ENCODE measurements at regions not wholly inside any gene's neighbourhood (a gene's known extent, or its start where the extent isn't known, plus 50 kb on each side); places are given as distances from the start of the nearest gene placed in this dataset.

DNA sequence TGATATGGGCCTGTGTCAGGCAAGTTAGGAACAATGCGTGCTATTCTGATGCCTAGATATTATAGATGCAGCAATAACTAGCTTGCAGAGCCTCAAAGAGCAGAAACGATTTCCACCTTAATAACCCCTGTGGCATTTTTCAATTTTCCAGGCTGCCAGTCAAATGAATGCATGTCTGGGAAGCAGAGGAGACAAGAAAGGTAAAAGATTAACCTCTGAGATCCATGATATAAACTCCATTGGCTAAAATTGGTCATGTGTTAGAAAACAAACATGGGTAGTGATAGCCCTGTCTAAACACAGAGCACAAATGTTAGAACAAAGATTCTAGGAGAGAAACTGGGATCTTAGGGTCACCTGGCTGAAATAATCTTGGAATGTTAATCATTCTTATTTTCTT is 811.1 kb downstream of the DIAPH3 start:
- Histone ChIP-seq H3K9me3 (ENCODE audit: low read length) (no peaks in the 10 kb centered on the region), H3K4me3 (ENCODE audit: low read length) (no peak overlapping the region)

DNA sequence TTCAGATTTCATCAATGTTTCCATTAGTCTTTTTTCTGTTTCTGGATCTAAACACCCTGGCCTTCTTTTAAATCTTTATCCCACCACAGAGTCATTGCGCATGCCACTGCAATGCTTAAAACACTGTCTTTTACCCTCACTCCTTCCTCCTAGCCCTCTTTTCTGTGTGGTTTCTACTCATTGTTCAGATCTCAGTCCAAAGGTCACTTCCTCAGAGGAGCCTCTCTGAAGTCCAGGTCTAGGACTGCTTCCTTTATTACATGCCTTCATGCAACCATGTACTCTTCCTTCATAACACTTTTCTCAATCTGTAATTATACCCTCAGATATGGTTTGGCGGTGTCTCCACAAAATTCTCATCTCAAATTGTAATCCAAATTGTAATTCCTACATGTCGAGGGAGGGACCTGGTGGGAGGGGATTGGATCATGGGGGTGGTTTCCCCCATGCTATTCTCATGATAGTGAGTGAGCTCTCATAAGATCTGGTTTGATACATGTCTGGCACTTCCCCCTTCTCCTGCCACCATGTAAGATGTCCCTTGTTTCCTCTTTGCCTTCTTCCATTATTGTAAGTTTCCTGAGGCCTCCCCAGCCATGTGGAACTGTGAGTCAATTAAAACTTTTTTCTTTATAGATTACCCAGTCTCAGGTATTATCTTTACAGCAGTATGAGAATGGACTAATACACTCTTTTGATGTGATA is 808.9 kb downstream of the DIAPH3 start:
- H2AFZ ChIP-seq (ENCODE audit: low read depth, low read length): no peak overlapping the region
- H3K4me1 ChIP-seq (ENCODE audit: insufficient read depth, low read length): no peaks in the 10 kb centered on the region
- no peak overlapping the region for H3K4me3 ChIP-seq (ENCODE audit: low read length)
- no peaks in the 10 kb centered on the region for H3K27me3 ChIP-seq (ENCODE audit: insufficient read depth, low read length)
- no peaks in the 10 kb centered on the region for H3K9me3 ChIP-seq (ENCODE audit: low read length)
- no peaks in the 10 kb centered on the region for H3K36me3 ChIP-seq (ENCODE audit: insufficient read depth, low read length)

More for the DNA sequence above, 811.1 kb downstream of the DIAPH3 start:
- H3K27me3 ChIP-seq (ENCODE audit: insufficient read depth, low read length): no peaks in the 10 kb centered on the region
- H3K36me3 ChIP-seq (ENCODE audit: insufficient read depth, low read length): no peaks in the 10 kb centered on the region
- H2AFZ ChIP-seq (ENCODE audit: low read depth, low read length): no peak overlapping the region
- no peaks in the 10 kb centered on the region for H3K4me1 ChIP-seq (ENCODE audit: insufficient read depth, low read length)

DNA sequence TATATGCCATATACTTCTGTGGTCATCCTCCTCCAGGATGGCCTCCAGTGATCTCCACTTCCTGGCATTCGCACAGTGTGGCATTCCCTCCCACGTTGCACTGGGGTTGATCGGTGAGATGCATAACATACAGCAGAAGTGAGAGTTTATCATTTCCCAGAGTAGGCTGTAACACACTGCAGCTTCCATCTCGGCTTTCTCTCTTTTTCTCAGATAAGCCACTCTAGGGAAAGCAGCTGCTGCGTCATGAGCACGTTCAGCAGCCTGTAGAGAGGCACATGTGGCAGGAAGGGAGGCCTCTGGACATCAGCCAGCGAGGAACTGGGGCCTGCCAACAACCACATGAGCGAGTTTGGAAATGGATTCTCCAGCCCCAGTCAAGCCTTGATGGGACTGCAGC is 807.1 kb downstream of the DIAPH3 start:
- Histone ChIP-seq H3K36me3 (ENCODE audit: insufficient read depth, low read length) (no peaks in the 10 kb centered on the region), H3K9me3 (ENCODE audit: low read length) (no peaks in the 10 kb centered on the region), H3K4me3 (ENCODE audit: low read length) (no peak overlapping the region), H3K4me1 (ENCODE audit: insufficient read depth, low read length) (no peaks in the 10 kb centered on the region), H3K27me3 (ENCODE audit: insufficient read depth, low read length) (no peaks in the 10 kb centered on the region), H2AFZ (ENCODE audit: low read depth, low read length) (no peak overlapping the region)

DNA sequence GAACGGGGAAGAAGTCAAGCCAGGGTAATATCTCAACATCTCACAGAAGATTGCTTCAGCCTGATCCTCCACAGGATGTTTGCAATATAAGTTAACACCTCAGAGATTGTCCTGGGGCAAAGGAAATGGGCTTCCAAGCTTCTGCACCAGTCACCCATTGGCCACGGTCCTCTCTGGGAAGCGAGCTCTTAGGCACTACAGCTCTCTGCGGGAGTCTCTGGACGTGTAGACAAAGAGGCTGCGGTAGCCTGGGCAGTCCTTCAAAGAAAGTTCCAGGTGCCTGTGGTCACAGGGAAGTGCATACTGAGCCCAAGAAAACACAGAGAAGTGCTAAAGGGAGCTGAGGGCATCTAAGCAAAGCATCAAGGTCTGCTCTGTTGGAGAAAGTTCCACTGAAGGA is 805.7 kb downstream of the DIAPH3 start:
- Histone ChIP-seq H3K4me3 (ENCODE audit: low read length) (no peak overlapping the region), H3K4me1 (ENCODE audit: insufficient read depth, low read length) (no peaks in the 10 kb centered on the region), H3K9me3 (ENCODE audit: low read length) (no peaks in the 10 kb centered on the region)

DNA sequence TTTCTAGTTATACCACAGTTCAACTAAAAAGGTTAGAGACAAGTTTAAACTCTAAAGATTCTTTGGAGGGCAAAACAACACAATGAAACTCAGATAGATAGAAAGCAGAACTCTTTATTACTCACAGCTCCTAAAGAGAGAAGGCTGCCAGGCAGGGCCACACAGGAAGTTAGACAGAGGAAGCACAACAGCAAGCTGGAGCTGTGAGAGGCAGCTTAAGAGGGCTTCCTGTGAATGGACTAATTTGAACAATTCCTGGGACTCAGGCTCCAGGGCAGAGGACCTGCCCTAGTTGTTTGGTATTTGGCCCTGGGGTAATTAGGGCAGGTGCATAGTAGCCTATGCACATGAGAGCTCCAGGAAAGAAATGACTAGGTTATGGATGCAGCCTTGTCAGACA is 803.6 kb downstream of the DIAPH3 start:
- Histone ChIP-seq H3K36me3 (ENCODE audit: insufficient read depth, low read length) (no peaks in the 10 kb centered on the region), H3K4me3 (ENCODE audit: low read length) (no peak overlapping the region), H3K9me3 (ENCODE audit: low read length) (no peaks in the 10 kb centered on the region), H3K27me3 (ENCODE audit: insufficient read depth, low read length) (no peaks in the 10 kb centered on the region), H2AFZ (ENCODE audit: low read depth, low read length) (no peak overlapping the region), H3K4me1 (ENCODE audit: insufficient read depth, low read length) (peaks cover 9% of the 10 kb centered on the region)

More for the DNA sequence above, 805.7 kb downstream of the DIAPH3 start:
- Histone ChIP-seq H3K36me3 (ENCODE audit: insufficient read depth, low read length) (no peaks in the 10 kb centered on the region), H3K27me3 (ENCODE audit: insufficient read depth, low read length) (no peaks in the 10 kb centered on the region), H2AFZ (ENCODE audit: low read depth, low read length) (no peak overlapping the region)

DNA sequence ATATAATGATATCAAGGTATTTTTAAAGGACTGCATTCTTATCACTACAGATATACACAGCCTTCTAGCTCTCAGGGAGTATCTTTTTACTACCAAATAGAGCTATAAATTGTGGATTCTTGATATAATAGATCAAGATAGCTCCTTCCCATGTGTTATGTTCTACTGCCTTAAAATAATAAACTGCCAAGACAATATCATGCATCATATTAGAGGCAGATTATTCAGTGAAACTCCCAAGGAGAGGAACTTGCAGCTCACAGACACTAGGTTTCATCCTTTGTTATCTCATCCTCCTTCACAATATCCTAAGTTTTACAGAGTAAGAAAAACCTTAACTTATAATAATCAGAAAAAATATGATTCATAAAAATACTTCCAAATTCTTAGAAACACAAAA is 802.8 kb downstream of the DIAPH3 start:
- Histone ChIP-seq H3K9me3 (ENCODE audit: low read length) (no peaks in the 10 kb centered on the region), H3K27me3 (ENCODE audit: insufficient read depth, low read length) (no peaks in the 10 kb centered on the region), H3K4me1 (ENCODE audit: insufficient read depth, low read length) (peaks cover 9% of the 10 kb centered on the region), H2AFZ (ENCODE audit: low read depth, low read length) (no peak overlapping the region), H3K4me3 (ENCODE audit: low read length) (no peak overlapping the region), H3K36me3 (ENCODE audit: insufficient read depth, low read length) (no peaks in the 10 kb centered on the region)

DNA sequence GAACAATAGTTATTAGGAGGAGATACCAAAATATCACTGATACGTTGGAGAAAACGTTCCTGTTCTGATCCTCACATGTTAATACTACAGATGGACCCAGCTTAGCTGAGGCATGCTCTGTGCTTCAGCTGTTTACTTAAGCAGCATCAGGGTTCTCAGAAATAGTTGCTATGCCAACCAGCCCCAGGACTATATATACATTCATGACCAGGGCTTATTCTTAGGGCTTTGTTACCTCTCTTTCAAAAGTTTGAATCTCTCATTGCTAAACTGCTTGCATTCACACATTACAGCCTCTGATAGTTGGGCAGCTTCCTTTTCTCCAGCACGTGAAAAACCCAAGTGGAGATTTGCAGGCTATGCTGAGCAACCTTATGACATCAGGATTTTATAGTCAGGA is 800.4 kb downstream of the DIAPH3 start:
- H3K4me1 ChIP-seq (ENCODE audit: insufficient read depth, low read length): peaks cover 9% of the 10 kb centered on the region
- no peak overlapping the region for H3K4me3 ChIP-seq (ENCODE audit: low read length)
- H3K27me3 ChIP-seq (ENCODE audit: insufficient read depth, low read length): no peaks in the 10 kb centered on the region
- H3K9me3 ChIP-seq (ENCODE audit: low read length): no peaks in the 10 kb centered on the region
- H3K36me3 ChIP-seq (ENCODE audit: insufficient read depth, low read length): no peaks in the 10 kb centered on the region
- peak overlapping the region; percentile 39 for H2AFZ ChIP-seq (ENCODE audit: low read depth, low read length)

DNA sequence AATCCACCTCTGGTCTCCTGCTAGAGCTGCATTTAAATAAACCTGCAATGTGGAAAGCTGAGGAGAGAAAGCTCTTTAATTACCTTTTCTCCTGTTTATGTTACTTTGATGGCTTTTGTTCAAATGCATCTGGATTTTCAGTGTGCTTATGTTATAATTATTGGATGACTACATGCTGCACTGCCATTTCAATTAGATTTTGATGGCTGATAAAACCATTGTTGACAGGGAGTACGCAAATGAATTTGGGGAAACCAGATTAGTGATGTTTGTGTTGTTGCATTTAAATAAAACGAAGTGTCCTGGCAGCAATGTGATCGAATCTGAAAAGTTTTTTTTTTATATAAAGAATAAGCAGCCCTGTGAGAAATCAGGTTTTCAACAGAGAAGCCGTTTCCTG is 799.8 kb downstream of the DIAPH3 start:
- Histone ChIP-seq H2AFZ (ENCODE audit: low read depth, low read length) (no peak overlapping the region), H3K9me3 (ENCODE audit: low read length) (no peaks in the 10 kb centered on the region), H3K36me3 (ENCODE audit: insufficient read depth, low read length) (no peaks in the 10 kb centered on the region), H3K4me1 (ENCODE audit: insufficient read depth, low read length) (peaks cover 9% of the 10 kb centered on the region), H3K27me3 (ENCODE audit: insufficient read depth, low read length) (no peaks in the 10 kb centered on the region), H3K4me3 (ENCODE audit: low read length) (no peak overlapping the region)

DNA sequence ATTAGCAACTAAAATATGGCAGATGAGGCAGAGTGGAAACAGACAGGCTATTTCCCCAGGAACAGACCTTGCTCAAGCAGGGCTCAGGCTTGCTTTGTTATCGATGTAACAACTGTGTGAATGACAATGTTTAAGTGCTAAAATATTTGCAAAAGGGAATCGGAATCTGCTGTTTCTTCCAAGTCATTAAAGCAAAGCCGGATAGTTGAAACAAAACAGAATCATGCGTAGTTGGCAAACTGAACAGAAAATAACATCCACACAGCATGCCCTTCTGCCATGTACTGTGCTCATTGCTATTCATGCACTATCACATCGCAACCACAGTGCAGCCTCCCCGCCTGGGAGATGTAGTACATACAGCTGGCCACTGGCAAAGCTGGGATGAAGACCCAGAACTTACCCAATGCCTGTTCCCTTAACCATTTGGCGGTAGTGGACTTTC is 799.1 kb downstream of the DIAPH3 start:
- Histone ChIP-seq H3K36me3 (ENCODE audit: insufficient read depth, low read length) (no peaks in the 10 kb centered on the region), H2AFZ (ENCODE audit: low read depth, low read length) (no peak overlapping the region), H3K4me3 (ENCODE audit: low read length) (no peak overlapping the region), H3K9me3 (ENCODE audit: low read length) (no peaks in the 10 kb centered on the region), H3K4me1 (ENCODE audit: insufficient read depth, low read length) (peaks cover 9% of the 10 kb centered on the region), H3K27me3 (ENCODE audit: insufficient read depth, low read length) (no peaks in the 10 kb centered on the region)

DNA sequence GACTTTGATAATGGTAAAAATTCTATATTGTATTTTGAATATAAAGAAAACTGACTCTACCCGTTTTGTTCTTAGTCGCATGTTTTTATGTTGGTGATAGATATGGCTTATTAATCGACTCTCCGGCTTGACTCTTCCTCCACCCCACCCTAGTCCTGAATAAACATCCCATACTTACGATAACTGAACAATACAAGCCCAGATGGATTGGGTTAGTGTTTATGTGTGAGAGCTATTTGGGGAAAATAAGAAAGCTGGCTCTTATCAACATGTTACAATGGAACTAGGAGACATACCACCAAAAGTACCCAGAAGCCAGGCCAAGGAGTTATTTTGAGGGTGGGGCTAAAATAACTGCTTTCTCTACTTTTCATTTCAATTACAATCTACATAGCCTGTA is 796.3 kb downstream of the DIAPH3 start:
- H3K27me3 ChIP-seq (ENCODE audit: insufficient read depth, low read length): no peaks in the 10 kb centered on the region
- no peaks in the 10 kb centered on the region for H3K36me3 ChIP-seq (ENCODE audit: insufficient read depth, low read length)
- H2AFZ ChIP-seq (ENCODE audit: low read depth, low read length): no peak overlapping the region
- no peak overlapping the region for H3K4me3 ChIP-seq (ENCODE audit: low read length)
- H3K9me3 ChIP-seq (ENCODE audit: low read length): no peaks in the 10 kb centered on the region
- H3K4me1 ChIP-seq (ENCODE audit: insufficient read depth, low read length): peaks cover 9% of the 10 kb centered on the region

DNA sequence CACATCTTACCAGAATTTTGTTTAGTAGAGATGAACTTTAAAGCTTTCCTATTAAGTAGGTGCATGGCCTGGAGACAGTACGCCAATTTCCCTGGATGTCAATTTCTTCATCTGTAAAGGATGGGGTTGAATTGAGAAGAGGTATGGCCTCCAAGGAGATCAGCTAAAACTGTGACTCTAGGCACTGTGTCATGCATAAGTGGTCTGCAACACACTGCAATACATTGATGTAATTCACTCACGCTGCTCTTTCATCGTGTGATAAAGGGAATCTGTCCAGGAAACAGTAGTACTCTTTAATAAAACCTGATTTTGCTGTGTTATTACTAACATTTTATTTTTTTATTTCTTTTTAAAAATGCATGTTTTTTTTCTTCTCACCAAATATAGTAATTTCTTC is 795.8 kb downstream of the DIAPH3 start:
- Histone ChIP-seq H3K4me1 (ENCODE audit: insufficient read depth, low read length) (peaks cover 9% of the 10 kb centered on the region), H3K36me3 (ENCODE audit: insufficient read depth, low read length) (no peaks in the 10 kb centered on the region), H3K27me3 (ENCODE audit: insufficient read depth, low read length) (no peaks in the 10 kb centered on the region), H2AFZ (ENCODE audit: low read depth, low read length) (no peak overlapping the region), H3K9me3 (ENCODE audit: low read length) (no peaks in the 10 kb centered on the region), H3K4me3 (ENCODE audit: low read length) (no peak overlapping the region)

DNA sequence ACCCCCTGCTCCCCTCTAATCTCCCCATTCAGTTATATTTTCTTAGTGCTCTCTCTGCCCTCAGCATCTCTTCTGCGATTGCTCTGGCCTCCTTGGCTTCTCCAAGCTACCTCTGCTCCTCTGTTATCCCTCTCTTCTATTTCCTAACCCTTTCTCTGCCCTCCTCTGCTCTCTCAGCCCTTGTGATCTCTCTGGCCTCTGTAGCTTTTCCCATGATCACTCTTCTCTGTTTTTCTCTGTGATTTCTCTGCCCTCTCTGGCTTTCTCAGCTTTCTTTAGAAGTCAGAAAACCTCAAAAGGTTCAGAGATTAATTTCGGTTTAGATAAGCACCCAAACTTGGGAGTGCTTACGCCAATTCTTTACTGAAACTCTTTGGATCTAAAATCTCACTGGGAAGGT is 795.0 kb downstream of the DIAPH3 start:
- H3K9me3 ChIP-seq (ENCODE audit: low read length): no peaks in the 10 kb centered on the region
- H3K4me3 ChIP-seq (ENCODE audit: low read length): no peak overlapping the region
- no peaks in the 10 kb centered on the region for H3K36me3 ChIP-seq (ENCODE audit: insufficient read depth, low read length)
- H2AFZ ChIP-seq (ENCODE audit: low read depth, low read length): no peak overlapping the region
- H3K27me3 ChIP-seq (ENCODE audit: insufficient read depth, low read length): no peaks in the 10 kb centered on the region
- H3K4me1 ChIP-seq (ENCODE audit: insufficient read depth, low read length): peaks cover 3% of the 10 kb centered on the region

DNA sequence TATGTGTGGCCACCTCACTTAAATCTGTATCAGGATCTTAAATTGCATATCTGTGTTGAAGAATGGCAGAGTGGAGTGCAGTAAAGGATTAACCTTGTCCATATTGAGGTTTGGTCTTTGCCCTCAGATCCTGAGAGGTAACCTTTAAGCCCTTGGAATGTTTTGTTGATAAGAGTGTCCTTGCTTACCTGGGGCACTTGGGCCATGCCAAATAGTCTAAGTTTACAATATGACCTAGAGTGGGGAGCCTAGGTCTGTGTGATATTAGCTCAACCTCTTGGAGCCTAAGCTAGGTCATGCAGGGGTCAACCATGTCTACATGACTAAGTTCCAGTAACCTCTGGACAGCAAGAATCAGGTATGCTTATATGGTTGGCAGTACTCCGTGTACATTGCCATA is 792.5 kb downstream of the DIAPH3 start:
- H3K9me3 ChIP-seq (ENCODE audit: low read length): no peaks in the 10 kb centered on the region
- H3K4me3 ChIP-seq (ENCODE audit: low read length): no peak overlapping the region
- no peak overlapping the region for H2AFZ ChIP-seq (ENCODE audit: low read depth, low read length)
- H3K36me3 ChIP-seq (ENCODE audit: insufficient read depth, low read length): no peaks in the 10 kb centered on the region
- no peaks in the 10 kb centered on the region for H3K27me3 ChIP-seq (ENCODE audit: insufficient read depth, low read length)
- no peaks in the 10 kb centered on the region for H3K4me1 ChIP-seq (ENCODE audit: insufficient read depth, low read length)

DNA sequence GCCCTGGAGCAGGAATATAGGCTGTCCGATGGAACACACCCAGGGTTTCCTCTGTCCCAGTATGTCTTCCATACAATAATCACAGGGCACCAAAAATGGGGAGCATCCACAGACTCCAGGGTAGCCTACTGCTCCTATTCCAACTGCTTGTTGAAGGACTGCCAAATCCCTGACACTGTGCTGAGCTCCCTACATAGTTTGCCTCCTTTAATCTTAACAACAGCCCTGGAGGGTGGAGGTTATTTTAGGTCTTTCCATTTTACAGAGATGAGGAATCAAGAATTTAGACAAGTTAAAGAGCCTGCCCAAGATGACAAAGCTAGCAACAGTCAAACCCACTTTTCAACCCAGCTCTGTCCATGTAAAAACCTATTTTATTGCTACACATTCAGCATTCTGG is 790.4 kb downstream of the DIAPH3 start:
- Histone ChIP-seq H3K9me3 (ENCODE audit: low read length) (peaks cover 3% of the 10 kb centered on the region), H2AFZ (ENCODE audit: low read depth, low read length) (no peak overlapping the region), H3K4me1 (ENCODE audit: insufficient read depth, low read length) (no peaks in the 10 kb centered on the region), H3K4me3 (ENCODE audit: low read length) (no peak overlapping the region), H3K27me3 (ENCODE audit: insufficient read depth, low read length) (no peaks in the 10 kb centered on the region), H3K36me3 (ENCODE audit: insufficient read depth, low read length) (no peaks in the 10 kb centered on the region)
